Uterus (tissue), 3 donors: ENCODE measurements at regions not wholly inside any gene's neighbourhood (a gene's known extent, or its start where the extent isn't known, plus 50 kb on each side); places are given as distances from the start of the nearest gene placed in this dataset.

Experiments used
- DNase-seq, 2 donors: peaks; one replicate each; pipeline ENCODE4 v3.0.0-alpha.2; 2019 to 2020
- H3K27ac ChIP-seq, 2 donors: fragments of 200-600 bp; sonication (generic); 1 replicate in 1 of 2; 2 replicates in 1 of 2; pipeline ENCODE4 v1.5.1; 2016 to 2018
- H3K27me3 ChIP-seq, 2 donors: fragments of 200-600 bp; sonication (generic); one replicate each; pipeline ENCODE4 v1.5.1; 2018 to 2019; ENCODE audit warnings: control low read depth in 1 of 2
- H3K36me3 ChIP-seq, 2 donors: fragments of 200-600 bp; sonication (generic); one replicate each; pipeline ENCODE4 v1.5.1; 2019; ENCODE audit warnings: control low read depth in 1 of 2
- H3K4me1 ChIP-seq, 2 donors: fragments of 200-600 bp; sonication (generic); one replicate each; pipeline ENCODE4 v1.5.1; 2018 to 2019; ENCODE audit warnings: control low read depth in 1 of 2
- H3K4me3 ChIP-seq, 2 donors: fragments of 200-600 bp; sonication (generic); 1 replicate in 1 of 2; 2 replicates in 1 of 2; pipeline ENCODE4 v1.5.1; 2018 to 2019; ENCODE audit warnings: mild to moderate bottlenecking in 1 of 2
- H3K9me3 ChIP-seq, 2 donors: fragments of 200-600 bp; sonication (generic); one replicate each; pipeline ENCODE4 v1.5.1; 2019; ENCODE audit warnings: control low read depth in 1 of 2
- CTCF ChIP-seq, 4 experiments: fragments of 200-600 bp in 2 of 4; fragments of 450-650 bp in 2 of 4; sonication (generic) in 2 of 4; IDR thresholded peaks; one replicate each; pipeline ENCODE4 v1.5.1; 2016 to 2019; ENCODE audit warnings: antibody characterized with exemption in 4 of 4, mild to moderate bottlenecking in 2 of 4, moderate library complexity in 1 of 4
- POLR2A ChIP-seq, 2 donors: fragments of 450-650 bp; IDR thresholded peaks; one replicate each; pipeline ENCODE4 v1.6.1; 2016; ENCODE audit warnings: antibody characterized with exemption in 2 of 2, mild to moderate bottlenecking in 1 of 2, moderate library complexity in 1 of 2
- intact Hi-C: fragments of 100-400 bp; cut with DNase I; formaldehyde crosslinking; loops from one replicate; pipeline ENCODE4 v1.15.1; 2023; ENCODE audit warnings: low total_unique reads
- donor health status: DM: yes; HTN: yes; CAD: no.

- Histone ChIP-seq H3K9me3 (no peaks in the 10 kb centered on the region), H3K4me3 (no peak overlapping the region), H3K36me3 (no peaks in the 10 kb centered on the region), H3K27me3 (no peaks in the 10 kb centered on the region), H3K27ac (no peak overlapping the region), H3K4me1 (no peaks in the 10 kb centered on the region)
- intact Hi-C loops = no loop called here
- TF ChIP-seq CTCF (IDR thresholded peaks at IDR 0.05) = no peak
- no peak for TF ChIP-seq POLR2A (IDR thresholded peaks at IDR 0.05)
- no peak for DNase-seq
These were observed 420.2 kb downstream of the SI start for GRCh38 chr3:164658125-164658524.

- Histone ChIP-seq H3K27ac (no peak overlapping the region), H3K4me1 (no peaks in the 10 kb centered on the region), H3K36me3 (no peaks in the 10 kb centered on the region), H3K4me3 (no peak overlapping the region), H3K9me3 (no peaks in the 10 kb centered on the region), H3K27me3 (no peaks in the 10 kb centered on the region)
- no peak for DNase-seq
- intact Hi-C loops = no loop called here
- no peak for TF ChIP-seq CTCF (IDR thresholded peaks at IDR 0.05)
- no peak for TF ChIP-seq POLR2A (IDR thresholded peaks at IDR 0.05)
These were observed 420.7 kb downstream of the SI start for GRCh38 chr3:164657631-164658030.

- H3K36me3 ChIP-seq = no peaks in the 10 kb centered on the region
- no peak overlapping the region for H3K4me3 ChIP-seq
- no peak for DNase-seq
- intact Hi-C loops = no loop called here
- H3K27ac ChIP-seq = no peak overlapping the region
- no peaks in the 10 kb centered on the region for H3K27me3 ChIP-seq
- no peaks in the 10 kb centered on the region for H3K4me1 ChIP-seq
- no peaks in the 10 kb centered on the region for H3K9me3 ChIP-seq
- TF ChIP-seq POLR2A (IDR thresholded peaks at IDR 0.05) (no peak), CTCF (IDR thresholded peaks at IDR 0.05) (no peak)
These were observed 422.8 kb downstream of the SI start for GRCh38 chr3:164655462-164655861.

- no peak for TF ChIP-seq CTCF (IDR thresholded peaks at IDR 0.05)
- TF ChIP-seq POLR2A (IDR thresholded peaks at IDR 0.05) = no peak
These were observed 437.2 kb downstream of the SI start for GRCh38 chr3:164641071-164641470.

GRCh38 chr3:164640591-164640990, 437.7 kb downstream of the SI start:
- no peaks in the 10 kb centered on the region for H3K36me3 ChIP-seq
- H3K4me1 ChIP-seq = no peaks in the 10 kb centered on the region
- intact Hi-C loops = no loop called here
- no peak overlapping the region for H3K27ac ChIP-seq
- no peak overlapping the region for H3K4me3 ChIP-seq
- no peaks in the 10 kb centered on the region for H3K9me3 ChIP-seq
- H3K27me3 ChIP-seq = no peaks in the 10 kb centered on the region
- DNase-seq = no peak
- no peak for TF ChIP-seq POLR2A (IDR thresholded peaks at IDR 0.05)

More at GRCh38 chr3:164641071-164641470, 437.2 kb downstream of the SI start:
- no peaks in the 10 kb centered on the region for H3K4me1 ChIP-seq
- intact Hi-C loops = no loop called here
- no peak for DNase-seq
- no peaks in the 10 kb centered on the region for H3K36me3 ChIP-seq
- H3K9me3 ChIP-seq = no peaks in the 10 kb centered on the region
- no peaks in the 10 kb centered on the region for H3K27me3 ChIP-seq
- H3K4me3 ChIP-seq = no peak overlapping the region
- no peak overlapping the region for H3K27ac ChIP-seq

GRCh38 chr3:164620956-164621355, 457.3 kb downstream of the SI start:
- intact Hi-C loops = no loop called here
- H3K9me3 ChIP-seq = no peaks in the 10 kb centered on the region
- H3K4me3 ChIP-seq = no peak overlapping the region
- H3K27ac ChIP-seq = no peak overlapping the region
- TF ChIP-seq POLR2A (IDR thresholded peaks at IDR 0.05) (no peak), CTCF (IDR thresholded peaks at IDR 0.05) (no peak)
- DNase-seq = no peak
- peaks cover 0 to 3% of the 10 kb centered on the region in 2 donors for H3K36me3 ChIP-seq
- no peaks in the 10 kb centered on the region for H3K4me1 ChIP-seq
- no peaks in the 10 kb centered on the region for H3K27me3 ChIP-seq
